GM23338 (cell line): ENCODE measurements at regions not wholly inside any gene's neighbourhood (a gene's known extent, or its start where the extent isn't known, plus 50 kb on each side); places are given as distances from the start of the nearest gene placed in this dataset.

Source experiments
- ATAC-seq: fragments of 200-7000 bp; cut with Tn5 transposase; 3 replicates; pipeline ENCODE4 v1.9.1; 2020
- DNase-seq: peaks from one replicate; pipeline ENCODE4 v3.0.0-alpha.2; 2015; ENCODE audit warnings: low spot score
- H2AFZ ChIP-seq: fragments of 200-600 bp; sonication (generic); 2 replicates; pipeline ENCODE4 v1.8.0; 2016; ENCODE audit warnings: antibody characterized with exemption, mild to moderate bottlenecking, moderate library complexity
- H3F3A ChIP-seq: fragments of 200-600 bp; sonication (generic); replicated peaks from 2 replicates; pipeline ENCODE4 v1.8.0; 2017; ENCODE audit warnings: antibody characterized with exemption, mixed run types, low read depth
- H3K27ac ChIP-seq: fragments of 200-600 bp; sonication (generic); 2 replicates; pipeline ENCODE4 v1.6.1; 2016; ENCODE audit warnings: low read depth
- H3K27me3 ChIP-seq: fragments of 200-600 bp; sonication (generic); 2 replicates; pipeline ENCODE4 v1.8.0; 2016; ENCODE audit warnings: mild to moderate bottlenecking, mixed run types, moderate library complexity; ENCODE audit not compliant: insufficient read depth
- H3K36me3 ChIP-seq: fragments of 200-600 bp; sonication (generic); 2 replicates; pipeline ENCODE4 v1.8.0; 2016; ENCODE audit warnings: mild to moderate bottlenecking; ENCODE audit not compliant: insufficient read depth
- H3K4me1 ChIP-seq: fragments of 200-600 bp; sonication (generic); 2 replicates; pipeline ENCODE4 v1.8.0; 2016; ENCODE audit warnings: mild to moderate bottlenecking, moderate library complexity; ENCODE audit not compliant: insufficient read depth
- H3K4me2 ChIP-seq: fragments of 200-600 bp; sonication (generic); 2 replicates; pipeline ENCODE4 v1.7.1; 2017; ENCODE audit warnings: mixed run types
- H3K4me3 ChIP-seq: fragments of 200-600 bp; sonication (generic); 2 replicates; pipeline ENCODE4 v1.6.1; 2016; ENCODE audit warnings: mixed run types
- H3K79me2 ChIP-seq: fragments of 200-600 bp; sonication (generic); replicated peaks from 2 replicates; pipeline ENCODE4 v1.8.0; 2017; ENCODE audit warnings: mild to moderate bottlenecking; ENCODE audit not compliant: insufficient read depth
- H3K9me2 ChIP-seq: fragments of 200-600 bp; sonication (generic); 2 replicates; pipeline ENCODE4 v1.8.0; 2017; ENCODE audit not compliant: insufficient read depth
- H4K20me1 ChIP-seq: fragments of 200-600 bp; sonication (generic); replicated peaks from 2 replicates; pipeline ENCODE4 v1.8.0; 2017; ENCODE audit warnings: mild to moderate bottlenecking; ENCODE audit not compliant: insufficient read depth
- H3K27ac Mint-ChIP-seq: 2 replicates; pipeline ENCODE4 v1.8.0; 2020; ENCODE audit warnings: inconsistent platforms, mild to moderate bottlenecking, moderate library complexity, mixed read lengths
- H3K27me3 Mint-ChIP-seq: 3 replicates; pipeline ENCODE4 v1.8.0; 2022; ENCODE audit warnings: low read depth, mild to moderate bottlenecking, moderate library complexity, mixed read lengths, inconsistent platforms; ENCODE audit not compliant: insufficient read depth, poor library complexity
- H3K36me3 Mint-ChIP-seq: 3 replicates; pipeline ENCODE4 v1.8.0; 2021; ENCODE audit warnings: low read depth, mild to moderate bottlenecking, inconsistent platforms, moderate library complexity, mixed read lengths
- H3K4me1 Mint-ChIP-seq: 3 replicates; pipeline ENCODE4 v1.8.0; 2020; ENCODE audit warnings: mild to moderate bottlenecking, inconsistent platforms, mixed read lengths
- H3K4me3 Mint-ChIP-seq: 3 replicates; pipeline ENCODE4 v1.8.0; 2021; ENCODE audit warnings: moderate library complexity, mild to moderate bottlenecking, inconsistent platforms, mixed read lengths
- H3K9me3 Mint-ChIP-seq: 3 replicates; pipeline ENCODE4 v1.8.0; 2020; ENCODE audit warnings: moderate library complexity, mild to moderate bottlenecking, inconsistent platforms, mixed read lengths
- CREB1 ChIP-seq: fragments of 250-450 bp; sonication (Bioruptor Pico); IDR thresholded peaks from 2 replicates; pipeline ENCODE4 v1.5.0; 2020; ENCODE audit warnings: low read depth, mild to moderate bottlenecking, moderate library complexity
- ETS1 ChIP-seq: IDR thresholded peaks from 2 replicates; pipeline ENCODE4 v1.6.1; 2016; ENCODE audit warnings: antibody characterized with exemption
- EZH2 ChIP-seq: fragments of 200-600 bp; sonication (generic); IDR thresholded peaks from one replicate; pipeline ENCODE4 v1.8.0; 2017; ENCODE audit warnings: antibody characterized with exemption, mild to moderate bottlenecking, low read depth; ENCODE audit not compliant: unreplicated experiment
- EZH2phosphoT487 ChIP-seq: fragments of 200-600 bp; sonication (generic); IDR thresholded peaks from one replicate; pipeline ENCODE4 v1.8.1; 2018; ENCODE audit warnings: antibody characterized with exemption; ENCODE audit not compliant: unreplicated experiment
- JUNB ChIP-seq: IDR thresholded peaks from one replicate; pipeline ENCODE4 v1.6.1; 2016; ENCODE audit warnings: antibody characterized with exemption; ENCODE audit not compliant: unreplicated experiment
- NANOG ChIP-seq: IDR thresholded peaks from 2 replicates; pipeline ENCODE4 v1.6.1; 2016; ENCODE audit warnings: antibody characterized with exemption, borderline replicate concordance
- POLR2AphosphoS5 ChIP-seq: IDR thresholded peaks from 2 replicates; pipeline ENCODE4 v1.6.1; 2016; ENCODE audit warnings: antibody characterized with exemption, low read depth
- REST ChIP-seq: IDR thresholded peaks from one replicate; pipeline ENCODE4 v1.6.1; 2018; ENCODE audit warnings: antibody characterized with exemption; ENCODE audit not compliant: unreplicated experiment
- STAT1 ChIP-seq: IDR thresholded peaks from one replicate; pipeline ENCODE4 v1.6.1; 2016; ENCODE audit warnings: antibody characterized with exemption; ENCODE audit not compliant: unreplicated experiment
- ZNF114 ChIP-seq: fragments of 250-450 bp; sonication (Bioruptor Pico); IDR thresholded peaks from 2 replicates; pipeline ENCODE4 v1.5.0; 2020; ENCODE audit warnings: mild to moderate bottlenecking, moderate library complexity
- ZNF331 ChIP-seq: fragments of 250-450 bp; sonication (Bioruptor Pico); IDR thresholded peaks from 2 replicates; pipeline ENCODE4 v1.5.0; 2020; ENCODE audit warnings: low read depth, mild to moderate bottlenecking, moderate library complexity
- ZNF462 ChIP-seq: fragments of 250-450 bp; sonication (Bioruptor Pico); IDR thresholded peaks from 2 replicates; pipeline ENCODE4 v1.5.0; 2020; ENCODE audit warnings: mild to moderate bottlenecking, moderate library complexity
- TF ChIP-seq, protein P1 (sequence below), 2 experiments: fragments of 200-600 bp in 1 of 2; sonication (generic) in 1 of 2; conservative IDR thresholded peaks; 2 replicates each; pipeline versions ENCODE4 v1.5.1 to v1.6.1; 2016 to 2017; ENCODE audit warnings: antibody characterized with exemption in 2 of 2, low read depth in 2 of 2, mild to moderate bottlenecking in 2 of 2, moderate library complexity in 1 of 2

GRCh38 chr1:232182236-232182635 is 447.7 kb downstream of the SIPA1L2 start (continued):
- TF ChIP-seq ZNF462 (CRISPR knock-in tag): no peak
- no peak for TF ChIP-seq EZH2phosphoT487
- TF ChIP-seq ZNF114 (CRISPR knock-in tag): no peak
- TF ChIP-seq STAT1: no peak
- TF ChIP-seq JUNB: no peak
- TF ChIP-seq ZNF331: no peak
- no peak for TF ChIP-seq CREB1 (CRISPR knock-in tag)
- no peak for TF ChIP-seq POLR2AphosphoS5

DNA sequence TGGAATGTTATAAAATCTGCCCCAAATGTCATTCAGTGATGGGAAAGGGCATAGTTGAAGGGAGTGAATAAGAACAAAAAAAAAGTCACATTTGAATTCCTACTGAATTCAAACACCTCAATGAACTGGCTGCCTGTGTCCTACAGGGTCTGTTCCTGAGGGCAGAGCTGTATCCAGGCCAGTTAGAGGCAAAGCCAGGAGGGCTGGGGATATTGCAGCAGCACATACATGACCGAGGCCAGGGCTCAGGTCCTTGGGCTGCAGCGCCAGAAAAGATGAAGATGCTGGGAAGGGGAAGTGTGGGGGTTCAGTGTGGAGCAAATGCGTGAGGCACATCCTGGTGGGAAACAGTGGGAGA is 449.2 kb downstream of the SIPA1L2 start:
- no peak overlapping the region for H3K4me3 ChIP-seq
- H3K27me3 ChIP-seq: no peaks in the 10 kb centered on the region
- H3K4me1 ChIP-seq: peaks cover 14% of the 10 kb centered on the region; the same call in 1 of the 2 replicates
- H3K27me3 Mint-ChIP-seq: peaks cover 19% of the 10 kb centered on the region
- no peak overlapping the region; the same call in 1 of the 2 replicates for H3K4me2 ChIP-seq
- 0 out of 2 replicates have a peak, but pooled peaks cover 2% of the 10 kb centered on the region for H3K36me3 ChIP-seq
- no peak overlapping the region for H3K27ac Mint-ChIP-seq
- no peak overlapping the region for H2AFZ ChIP-seq
- no peaks in the 10 kb centered on the region for H3F3A ChIP-seq
- H3K9me2 ChIP-seq: no peaks in the 10 kb centered on the region
- no peaks in the 10 kb centered on the region for H3K79me2 ChIP-seq
- H4K20me1 ChIP-seq: peaks cover 7% of the 10 kb centered on the region
- ATAC-seq: peak; percentile 19; the same call in 2 of the 3 replicates
- H3K9me3 Mint-ChIP-seq: no peaks in the 10 kb centered on the region
- H3K4me1 Mint-ChIP-seq: peaks cover 29% of the 10 kb centered on the region
- H3K27ac ChIP-seq: no peak overlapping the region
- DNase-seq: no peak
- H3K36me3 Mint-ChIP-seq: peaks cover 49% of the 10 kb centered on the region
- no peak overlapping the region; the same call in 2 of the 3 replicates for H3K4me3 Mint-ChIP-seq
- no peak for TF ChIP-seq ZNF331
- no peak for TF ChIP-seq REST
- no peak for TF ChIP-seq NANOG
- no peak for TF ChIP-seq EZH2
- TF ChIP-seq STAT1: no peak
- TF ChIP-seq JUNB: no peak
- TF ChIP-seq, protein P1, sequence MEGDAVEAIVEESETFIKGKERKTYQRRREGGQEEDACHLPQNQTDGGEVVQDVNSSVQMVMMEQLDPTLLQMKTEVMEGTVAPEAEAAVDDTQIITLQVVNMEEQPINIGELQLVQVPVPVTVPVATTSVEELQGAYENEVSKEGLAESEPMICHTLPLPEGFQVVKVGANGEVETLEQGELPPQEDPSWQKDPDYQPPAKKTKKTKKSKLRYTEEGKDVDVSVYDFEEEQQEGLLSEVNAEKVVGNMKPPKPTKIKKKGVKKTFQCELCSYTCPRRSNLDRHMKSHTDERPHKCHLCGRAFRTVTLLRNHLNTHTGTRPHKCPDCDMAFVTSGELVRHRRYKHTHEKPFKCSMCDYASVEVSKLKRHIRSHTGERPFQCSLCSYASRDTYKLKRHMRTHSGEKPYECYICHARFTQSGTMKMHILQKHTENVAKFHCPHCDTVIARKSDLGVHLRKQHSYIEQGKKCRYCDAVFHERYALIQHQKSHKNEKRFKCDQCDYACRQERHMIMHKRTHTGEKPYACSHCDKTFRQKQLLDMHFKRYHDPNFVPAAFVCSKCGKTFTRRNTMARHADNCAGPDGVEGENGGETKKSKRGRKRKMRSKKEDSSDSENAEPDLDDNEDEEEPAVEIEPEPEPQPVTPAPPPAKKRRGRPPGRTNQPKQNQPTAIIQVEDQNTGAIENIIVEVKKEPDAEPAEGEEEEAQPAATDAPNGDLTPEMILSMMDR (conservative IDR thresholded peaks at IDR 0.05; ENCODE audit: low read depth in 2 of 2): no peak
- TF ChIP-seq ZNF114 (CRISPR knock-in tag): no peak
- TF ChIP-seq ETS1: no peak
- TF ChIP-seq POLR2AphosphoS5: no peak
